Activated T-helper 1 cell treated with anti-CD3 and anti-CD28 coated beads, Interleukin-2, amount 50 U/mL, for 16 hours (primary cell): ENCODE measurements at regions not wholly inside any gene's neighbourhood (a gene's known extent, or its start where the extent isn't known, plus 50 kb on each side); places are given as distances from the start of the nearest gene placed in this dataset.

Source experiments
- DNase-seq, 2 donors: peaks; one replicate each; pipeline ENCODE4 v3.0.0-alpha.2; 2020; ENCODE audit warnings: low read depth in 1 of 2, low spot score in 1 of 2

GRCh38 chr2:176956791-176957190, 255.8 kb upstream of the HNRNPA3 start:
- no peak for DNase-seq

- DNase-seq: no peak
Observed at GRCh38 chr2:176959614-176960013, 253.0 kb upstream of the HNRNPA3 start.

GRCh38 chr2:176960061-176960460, 252.5 kb upstream of the HNRNPA3 start:
- DNase-seq: no peak

GRCh38 chr2:176960736-176961520, 251.7 kb upstream of the HNRNPA3 start:
- DNase-seq: no peak

GRCh38 chr2:176961775-176962619, 250.6 kb upstream of the HNRNPA3 start:
- no peak for DNase-seq

- DNase-seq: no peak
Observed at GRCh38 chr2:176963568-176964287, 248.9 kb upstream of the HNRNPA3 start.

- DNase-seq: no peak
Observed at GRCh38 chr2:176967911-176968450, 244.6 kb upstream of the HNRNPA3 start.

- no peak for DNase-seq
Observed at GRCh38 chr2:176969642-176970359, 242.8 kb upstream of the HNRNPA3 start.

GRCh38 chr2:176976736-176977685, 235.6 kb upstream of the HNRNPA3 start:
- DNase-seq: no peak

GRCh38 chr2:176978921-176979320, 233.7 kb upstream of the HNRNPA3 start:
- no peak for DNase-seq

- no peak for DNase-seq
Observed at GRCh38 chr2:176979981-176980710, 232.4 kb upstream of the HNRNPA3 start.

GRCh38 chr2:176984987-176985386, 227.6 kb upstream of the HNRNPA3 start:
- DNase-seq: no peak

- DNase-seq: no peak
Observed at GRCh38 chr2:176985871-176986270, 226.7 kb upstream of the HNRNPA3 start.

- DNase-seq: no peak
Observed at GRCh38 chr2:176986487-176986886, 226.1 kb upstream of the HNRNPA3 start.

- DNase-seq: no peak
Observed at GRCh38 chr2:176991411-176991810, 221.2 kb upstream of the HNRNPA3 start.

- no peak for DNase-seq
Observed at GRCh38 chr2:176997074-176997791, 215.4 kb upstream of the HNRNPA3 start.

GRCh38 chr2:176997792-176998169, 214.8 kb upstream of the HNRNPA3 start:
- no peak for DNase-seq

GRCh38 chr2:176999301-176999700, 213.3 kb upstream of the HNRNPA3 start:
- DNase-seq: no peak
